Dendritic cell treated with granulocyte-macrophage colony-stimulating factor and Interleukin-4, amounts not matched to agents 40 ng/mL and 50 ng/mL, for 4 days (primary cell): ENCODE measurements at regions not wholly inside any gene's neighbourhood (a gene's known extent, or its start where the extent isn't known, plus 50 kb on each side); places are given as distances from the start of the nearest gene placed in this dataset.
"Not testable (repeated sequence)": the region's sequence is repeated elsewhere in the genome, so short reads cannot be mapped to it uniquely, and the experiment has no call there.

Experiments
- H3K27ac Mint-ChIP-seq: one replicate; pipeline ENCODE4 v1.8.0; 2022; ENCODE audit warnings: mild to moderate bottlenecking, mixed read lengths
- H3K27me3 Mint-ChIP-seq: one replicate; pipeline ENCODE4 v1.8.0; 2022; ENCODE audit warnings: mild to moderate bottlenecking, mixed read lengths
- H3K36me3 Mint-ChIP-seq: one replicate; pipeline ENCODE4 v1.8.0; 2022; ENCODE audit warnings: low read depth, mixed read lengths
- H3K4me1 Mint-ChIP-seq: one replicate; pipeline ENCODE4 v1.8.0; 2022; ENCODE audit warnings: low read depth, mixed read lengths
- H3K4me3 Mint-ChIP-seq: one replicate; pipeline ENCODE4 v1.8.0; 2022; ENCODE audit warnings: mild to moderate bottlenecking, moderate library complexity, mixed read lengths
- H3K9me3 Mint-ChIP-seq: one replicate; pipeline ENCODE4 v1.8.0; 2022; ENCODE audit warnings: mixed read lengths
- intact Hi-C: fragments of 100-400 bp; cut with micrococcal nuclease; formaldehyde crosslinking; loops from one replicate; pipeline ENCODE4 v1.15.0; 2022

DNA sequence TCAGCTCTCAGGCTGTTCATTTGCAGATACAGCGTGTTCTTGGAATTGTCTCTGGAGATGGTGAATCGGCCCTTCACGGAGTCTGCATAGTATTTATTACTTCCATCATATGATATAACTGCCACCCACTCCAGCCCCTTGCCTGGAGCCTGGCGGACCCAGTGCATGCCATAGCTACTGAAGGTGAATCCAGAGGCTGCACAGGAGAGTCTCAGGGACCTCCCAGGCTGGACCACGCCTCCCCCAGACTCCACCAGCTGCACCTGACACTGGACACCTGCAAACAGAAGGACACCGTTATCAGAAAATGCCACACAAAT, 808.7 kb downstream of the TMEM121 start:
- H3K36me3 Mint-ChIP-seq, H3K27ac Mint-ChIP-seq, H3K4me1 Mint-ChIP-seq, H3K27me3 Mint-ChIP-seq, H3K9me3 Mint-ChIP-seq, H3K4me3 Mint-ChIP-seq, intact Hi-C loops: not testable (repeated sequence)

GRCh38 chr14:106338775-106339174, 812.4 kb downstream of the TMEM121 start:
- H3K4me1 Mint-ChIP-seq, intact Hi-C loops, H3K27ac Mint-ChIP-seq, H3K36me3 Mint-ChIP-seq, H3K4me3 Mint-ChIP-seq, H3K27me3 Mint-ChIP-seq, H3K9me3 Mint-ChIP-seq: not testable (repeated sequence)

GRCh38 chr14:106340658-106341057, 814.3 kb downstream of the TMEM121 start:
- H3K27ac Mint-ChIP-seq = not testable (repeated sequence)

GRCh38 chr14:106341161-106341560, 814.8 kb downstream of the TMEM121 start:
- H3K27me3 Mint-ChIP-seq, H3K36me3 Mint-ChIP-seq, H3K9me3 Mint-ChIP-seq, intact Hi-C loops, H3K27ac Mint-ChIP-seq, H3K4me3 Mint-ChIP-seq, H3K4me1 Mint-ChIP-seq: not testable (repeated sequence)

More at GRCh38 chr14:106340658-106341057, 814.3 kb downstream of the TMEM121 start:
- H3K4me1 Mint-ChIP-seq, H3K36me3 Mint-ChIP-seq, H3K27me3 Mint-ChIP-seq, H3K4me3 Mint-ChIP-seq, H3K9me3 Mint-ChIP-seq, intact Hi-C loops: not testable (repeated sequence)

GRCh38 chr14:106343626-106344025, 817.2 kb downstream of the TMEM121 start:
- Mint-ChIP-seq H3K27me3 (peaks cover 1% of the 10 kb centered on the region), H3K4me3 (no peak overlapping the region)
- intact Hi-C loops = no loop called here

DNA sequence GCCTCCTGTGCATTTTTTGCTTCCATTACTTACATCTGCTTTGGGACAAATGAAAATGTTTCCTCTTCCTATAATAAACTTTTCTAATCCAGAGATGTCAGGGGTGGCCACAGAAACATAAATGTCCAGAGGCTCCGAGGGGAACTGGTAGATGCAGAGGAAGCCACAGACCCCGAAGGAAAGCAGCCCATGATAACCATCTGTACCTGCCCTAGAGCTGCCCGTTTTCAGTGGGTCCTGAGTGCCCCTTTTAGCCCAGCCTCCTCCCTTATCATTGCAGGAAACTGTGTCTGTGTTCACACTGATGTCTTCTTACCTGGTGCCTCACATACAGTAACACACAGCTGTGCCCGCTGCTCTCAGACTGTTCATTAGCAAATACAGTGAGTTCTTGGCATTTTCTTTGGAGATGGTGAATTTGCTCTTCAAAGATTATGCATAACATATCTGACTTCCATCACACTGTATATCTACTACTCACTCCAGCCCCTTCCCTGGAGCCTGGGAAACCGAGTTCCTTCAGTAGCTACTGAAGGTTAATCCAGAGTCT, 817.8 kb downstream of the TMEM121 start:
- H3K4me1 Mint-ChIP-seq, H3K9me3 Mint-ChIP-seq, H3K4me3 Mint-ChIP-seq, H3K27me3 Mint-ChIP-seq, H3K27ac Mint-ChIP-seq, intact Hi-C loops, H3K36me3 Mint-ChIP-seq: not testable (repeated sequence)

More at GRCh38 chr14:106343626-106344025, 817.2 kb downstream of the TMEM121 start:
- H3K36me3 Mint-ChIP-seq = no peaks in the 10 kb centered on the region
- no peaks in the 10 kb centered on the region for H3K4me1 Mint-ChIP-seq
- no peaks in the 10 kb centered on the region for H3K9me3 Mint-ChIP-seq
- H3K27ac Mint-ChIP-seq = no peak overlapping the region

DNA sequence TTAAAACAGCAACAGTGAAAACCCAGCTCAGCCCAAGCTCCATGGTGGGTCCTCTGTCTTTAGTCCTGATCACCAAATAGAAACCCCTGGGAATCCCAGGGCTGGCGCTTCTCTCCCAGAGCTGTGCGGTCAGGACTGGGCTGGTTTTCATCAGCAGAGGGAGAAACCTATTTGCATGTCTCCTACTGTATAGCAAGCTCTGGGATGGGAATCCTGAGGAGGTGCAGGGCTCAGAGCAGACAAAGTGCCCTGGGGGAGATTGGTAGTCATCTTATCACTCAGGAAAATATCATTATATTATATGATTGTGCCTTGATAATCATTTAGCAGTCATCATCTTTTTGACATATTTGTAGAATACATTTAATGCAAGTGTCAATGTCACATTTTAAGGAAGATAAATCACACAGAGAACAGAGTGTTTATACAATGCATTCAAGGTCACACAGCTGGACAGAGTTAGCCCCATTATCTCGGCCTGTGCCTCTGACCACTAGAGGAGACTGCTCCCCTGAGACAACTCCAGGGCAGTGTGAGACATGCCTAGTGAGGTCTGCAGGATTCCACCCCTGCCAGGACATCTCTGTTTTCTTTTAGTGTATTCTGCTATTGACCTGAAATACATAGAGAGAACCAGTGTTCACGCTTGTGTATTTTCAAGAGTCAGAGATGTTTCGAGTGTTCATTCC, 818.6 kb downstream of the TMEM121 start:
- H3K27me3 Mint-ChIP-seq, H3K27ac Mint-ChIP-seq, H3K9me3 Mint-ChIP-seq, H3K4me1 Mint-ChIP-seq, H3K36me3 Mint-ChIP-seq, H3K4me3 Mint-ChIP-seq, intact Hi-C loops: not testable (repeated sequence)

GRCh38 chr14:106346084-106346483, 819.7 kb downstream of the TMEM121 start:
- Mint-ChIP-seq H3K4me3 (no peak overlapping the region), H3K4me1 (no peaks in the 10 kb centered on the region), H3K27me3 (peaks cover 1% of the 10 kb centered on the region), H3K9me3 (no peaks in the 10 kb centered on the region), H3K36me3 (no peaks in the 10 kb centered on the region), H3K27ac (no peak overlapping the region)
- intact Hi-C loops = no loop called here

GRCh38 chr14:106346534-106347290, 820.3 kb downstream of the TMEM121 start:
- peaks cover 1% of the 10 kb centered on the region for H3K27me3 Mint-ChIP-seq
- H3K4me1 Mint-ChIP-seq = no peaks in the 10 kb centered on the region
- H3K27ac Mint-ChIP-seq = no peak overlapping the region
- H3K4me3 Mint-ChIP-seq = no peak overlapping the region
- no peaks in the 10 kb centered on the region for H3K9me3 Mint-ChIP-seq
- no peaks in the 10 kb centered on the region for H3K36me3 Mint-ChIP-seq
- intact Hi-C loops = no loop called here

- Mint-ChIP-seq H3K4me1 (no peaks in the 10 kb centered on the region), H3K4me3 (no peak overlapping the region), H3K27ac (no peak overlapping the region), H3K9me3 (no peaks in the 10 kb centered on the region), H3K36me3 (no peaks in the 10 kb centered on the region), H3K27me3 (peaks cover 1% of the 10 kb centered on the region)
- intact Hi-C loops = no loop called here
Measured at GRCh38 chr14:106347291-106347778, 821.0 kb downstream of the TMEM121 start.

- H3K9me3 Mint-ChIP-seq = no peaks in the 10 kb centered on the region
- peaks cover 1% of the 10 kb centered on the region for H3K27me3 Mint-ChIP-seq
Measured at GRCh38 chr14:106347890-106348755, 821.7 kb downstream of the TMEM121 start.

DNA sequence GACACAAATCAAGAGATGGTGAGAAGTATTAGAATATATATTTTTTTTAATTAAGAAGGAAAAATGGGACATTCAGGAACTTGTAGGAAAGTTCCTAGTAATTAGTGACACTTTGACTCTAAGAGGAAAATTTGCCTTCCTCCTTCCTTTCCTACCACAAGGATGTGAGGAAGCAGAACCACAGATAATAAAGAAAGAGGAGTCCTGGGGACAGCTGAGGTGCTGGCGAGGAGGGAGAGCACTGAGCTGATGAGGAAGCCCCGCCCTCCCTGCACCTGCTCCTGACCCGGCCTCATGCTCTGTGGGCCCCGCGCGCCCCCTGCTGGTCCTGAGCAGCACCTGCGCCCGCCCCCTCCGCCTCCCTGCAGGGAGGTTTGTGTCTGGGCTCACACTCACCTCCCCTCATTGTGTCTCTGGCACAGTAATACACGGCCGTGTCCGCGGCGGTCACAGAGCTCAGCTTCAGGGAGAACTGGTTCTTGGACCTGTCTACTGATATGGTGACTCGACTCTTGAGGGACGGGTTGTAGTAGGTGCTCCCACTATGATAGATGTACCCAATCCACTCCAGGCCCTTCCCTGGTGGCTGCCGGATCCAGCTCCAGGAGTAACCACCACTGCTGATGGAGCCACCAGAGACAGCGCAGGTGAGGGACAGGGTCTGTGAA, 822.6 kb downstream of the TMEM121 start:
- intact Hi-C loops, H3K27ac Mint-ChIP-seq, H3K9me3 Mint-ChIP-seq, H3K4me3 Mint-ChIP-seq, H3K36me3 Mint-ChIP-seq, H3K27me3 Mint-ChIP-seq, H3K4me1 Mint-ChIP-seq: not testable (repeated sequence)

More at GRCh38 chr14:106347890-106348755, 821.7 kb downstream of the TMEM121 start:
- Mint-ChIP-seq H3K36me3 (no peaks in the 10 kb centered on the region), H3K4me1 (no peaks in the 10 kb centered on the region), H3K27ac (no peak overlapping the region), H3K4me3 (no peak overlapping the region)
- intact Hi-C loops = no loop called here

DNA sequence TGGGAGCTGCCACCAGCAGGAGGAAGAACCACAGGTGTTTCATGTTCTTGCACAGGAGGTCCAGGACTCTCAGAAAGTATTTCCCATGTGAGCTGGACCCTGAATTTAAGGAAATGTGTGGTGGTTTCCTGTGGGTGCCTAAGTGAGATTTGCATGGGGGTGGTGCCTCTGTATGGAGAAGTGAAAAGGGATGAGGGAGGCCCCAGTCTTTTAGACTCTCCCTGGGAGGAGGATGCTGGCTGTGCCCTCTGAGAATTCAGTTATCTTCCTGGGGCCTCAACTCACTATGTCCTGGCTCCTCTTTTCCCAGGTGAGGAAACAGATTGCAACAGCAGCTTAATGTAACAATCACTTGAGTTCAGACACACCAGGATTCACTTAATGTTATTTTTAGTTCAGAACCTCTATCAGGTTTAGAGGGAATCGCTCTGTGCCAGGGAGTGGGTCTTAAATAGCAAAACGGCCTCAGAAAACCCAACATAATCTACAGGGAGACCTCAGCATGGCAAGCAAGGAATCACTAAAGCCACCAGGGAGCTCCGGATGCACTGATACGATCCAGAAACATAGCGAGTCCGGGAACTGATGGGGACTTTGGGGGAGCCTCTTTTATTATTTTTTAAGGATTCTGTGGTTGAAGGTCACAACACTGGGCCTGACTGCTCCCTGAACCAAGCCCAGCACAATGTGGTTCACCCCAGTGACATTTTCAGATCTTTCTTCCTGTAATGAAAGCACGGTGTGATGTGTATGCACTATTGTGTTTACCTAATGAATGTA, 823.5 kb downstream of the TMEM121 start:
- H3K36me3 Mint-ChIP-seq, H3K4me3 Mint-ChIP-seq, H3K9me3 Mint-ChIP-seq, H3K27me3 Mint-ChIP-seq, intact Hi-C loops, H3K27ac Mint-ChIP-seq, H3K4me1 Mint-ChIP-seq: not testable (repeated sequence)
